ENCODE measurements at regions not wholly inside any gene's neighbourhood (a gene's known extent, or its start where the extent isn't known, plus 50 kb on each side); places are given as distances from the start of the nearest gene placed in this dataset.

GRCh38 chr7:113491305-113491704 is 373.0 kb upstream of the SMIM30 start:
- POLR2A ChIA-PET: no interaction called here
- no peak for DNase-seq (ENCODE audit: extremely low spot score)
- CTCF ChIA-PET: no interaction called here
- TF ChIP-seq TARDBP (IDR thresholded peaks at IDR 0.05) (no peak), ARNT (IDR thresholded peaks at IDR 0.05) (no peak), FOXK2 (IDR thresholded peaks at IDR 0.05) (no peak), BHLHE40 (IDR thresholded peaks at IDR 0.05; ENCODE audit: borderline replicate concordance) (no peak), SUZ12 (IDR thresholded peaks at IDR 0.05) (no peak), ZNF384 (IDR thresholded peaks at IDR 0.05) (no peak), FOXA1 (IDR thresholded peaks at IDR 0.05) (no peak), HDGF (IDR thresholded peaks at IDR 0.05; ENCODE audit: borderline replicate concordance) (no peak), L3MBTL2 (conservative IDR thresholded peaks at IDR 0.05) (no peak), LEF1 (IDR thresholded peaks at IDR 0.05; ENCODE audit: borderline replicate concordance) (no peak), ELF4 (IDR thresholded peaks at IDR 0.05) (no peak), FOXM1 (IDR thresholded peaks at IDR 0.05; ENCODE audit: borderline replicate concordance) (no peak), NFRKB (IDR thresholded peaks at IDR 0.05) (no peak)
- TF ChIP-seq, protein P1, sequence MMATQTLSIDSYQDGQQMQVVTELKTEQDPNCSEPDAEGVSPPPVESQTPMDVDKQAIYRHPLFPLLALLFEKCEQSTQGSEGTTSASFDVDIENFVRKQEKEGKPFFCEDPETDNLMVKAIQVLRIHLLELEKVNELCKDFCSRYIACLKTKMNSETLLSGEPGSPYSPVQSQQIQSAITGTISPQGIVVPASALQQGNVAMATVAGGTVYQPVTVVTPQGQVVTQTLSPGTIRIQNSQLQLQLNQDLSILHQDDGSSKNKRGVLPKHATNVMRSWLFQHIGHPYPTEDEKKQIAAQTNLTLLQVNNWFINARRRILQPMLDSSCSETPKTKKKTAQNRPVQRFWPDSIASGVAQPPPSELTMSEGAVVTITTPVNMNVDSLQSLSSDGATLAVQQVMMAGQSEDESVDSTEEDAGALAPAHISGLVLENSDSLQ (IDR thresholded peaks at IDR 0.05): no peak

GRCh38 chr7:113487925-113488731 is 369.8 kb upstream of the SMIM30 start:
- TF ChIP-seq SP1 (IDR thresholded peaks at IDR 0.05) (no peak), NFRKB (IDR thresholded peaks at IDR 0.05) (no peak), HDGF (IDR thresholded peaks at IDR 0.05; ENCODE audit: borderline replicate concordance) (no peak)
- TF ChIP-seq, protein P1 (IDR thresholded peaks at IDR 0.05): no peak
- CTCF ChIA-PET: no interaction called here
- no peak for DNase-seq (ENCODE audit: extremely low spot score)
- POLR2A ChIA-PET: no interaction called here

DNA sequence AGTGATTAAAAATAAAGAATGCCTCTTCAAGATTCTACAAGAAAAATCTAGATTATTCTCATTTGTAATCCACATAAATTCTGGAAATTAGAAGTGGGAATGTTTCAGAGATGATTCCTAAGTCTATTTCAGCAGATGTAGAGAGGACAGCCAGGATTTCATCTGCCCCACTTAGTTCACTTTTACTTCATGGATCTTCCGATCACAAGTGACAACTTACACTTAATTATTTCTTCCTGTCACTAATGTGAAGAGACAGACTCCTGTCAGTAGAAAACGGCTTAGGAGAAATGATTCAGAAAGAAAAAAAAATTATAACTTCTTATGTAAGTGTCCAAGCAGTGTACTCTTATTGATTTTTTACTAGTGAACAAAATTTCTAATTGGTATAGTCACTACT is 368.2 kb upstream of the SMIM30 start:
- CTCF ChIA-PET: no interaction called here
- no peak for DNase-seq (ENCODE audit: extremely low spot score)
- TF ChIP-seq SUZ12 (IDR thresholded peaks at IDR 0.05): no peak
- no peak for TF ChIP-seq SP1 (IDR thresholded peaks at IDR 0.05)
- TF ChIP-seq L3MBTL2 (conservative IDR thresholded peaks at IDR 0.05): no peak
- no peak for TF ChIP-seq FOXA1 (IDR thresholded peaks at IDR 0.05)
- no peak for TF ChIP-seq CTBP1 (IDR thresholded peaks at IDR 0.05; ENCODE audit: borderline replicate concordance)
- TF ChIP-seq ARNT (IDR thresholded peaks at IDR 0.05): no peak
- no peak for TF ChIP-seq BHLHE40 (IDR thresholded peaks at IDR 0.05; ENCODE audit: borderline replicate concordance)
- no peak for TF ChIP-seq TARDBP (IDR thresholded peaks at IDR 0.05)
- TF ChIP-seq ZNF384 (IDR thresholded peaks at IDR 0.05): no peak
- no peak for TF ChIP-seq LEF1 (IDR thresholded peaks at IDR 0.05; ENCODE audit: borderline replicate concordance)
- TF ChIP-seq NFRKB (IDR thresholded peaks at IDR 0.05): no peak
- TF ChIP-seq FOXM1 (IDR thresholded peaks at IDR 0.05; ENCODE audit: borderline replicate concordance): no peak
- TF ChIP-seq, protein P1 (IDR thresholded peaks at IDR 0.05): no peak
- no peak for TF ChIP-seq HDGF (IDR thresholded peaks at IDR 0.05; ENCODE audit: borderline replicate concordance)
- TF ChIP-seq ELF4 (IDR thresholded peaks at IDR 0.05): no peak
- TF ChIP-seq FOXK2 (IDR thresholded peaks at IDR 0.05): no peak
- POLR2A ChIA-PET: no interaction called here

DNA sequence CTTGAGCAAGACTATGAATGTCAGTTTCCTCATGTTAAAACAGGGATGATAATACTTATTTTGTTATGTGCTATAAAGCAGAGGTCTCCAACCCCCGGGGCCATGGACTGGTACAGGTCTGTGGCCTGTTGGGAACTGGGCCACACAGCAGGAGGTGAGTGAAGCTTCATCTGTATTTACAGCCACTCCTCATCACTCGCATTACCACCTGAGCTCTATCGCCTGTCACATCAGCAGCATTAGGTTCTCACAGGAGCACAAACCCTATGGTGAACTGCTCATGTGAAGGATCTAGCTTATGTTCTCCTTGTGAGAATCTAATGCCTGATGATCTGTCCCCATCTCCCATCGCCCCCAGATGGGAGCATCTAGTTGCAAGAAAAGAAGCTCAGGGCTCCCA is 365.3 kb upstream of the SMIM30 start:
- TF ChIP-seq LEF1 (IDR thresholded peaks at IDR 0.05; ENCODE audit: borderline replicate concordance): no peak
- no peak for TF ChIP-seq ARNT (IDR thresholded peaks at IDR 0.05)
- no peak for TF ChIP-seq TARDBP (IDR thresholded peaks at IDR 0.05)
- no peak for TF ChIP-seq L3MBTL2 (conservative IDR thresholded peaks at IDR 0.05)
- TF ChIP-seq, protein P1 (IDR thresholded peaks at IDR 0.05): no peak
- TF ChIP-seq FOXK2 (IDR thresholded peaks at IDR 0.05): no peak
- no peak for TF ChIP-seq ZNF384 (IDR thresholded peaks at IDR 0.05)
- TF ChIP-seq SP1 (IDR thresholded peaks at IDR 0.05): no peak
- no peak for TF ChIP-seq HDGF (IDR thresholded peaks at IDR 0.05; ENCODE audit: borderline replicate concordance)
- TF ChIP-seq SUZ12 (IDR thresholded peaks at IDR 0.05): no peak
- TF ChIP-seq NFRKB (IDR thresholded peaks at IDR 0.05): no peak
- TF ChIP-seq BHLHE40 (IDR thresholded peaks at IDR 0.05; ENCODE audit: borderline replicate concordance): no peak
- TF ChIP-seq ELF4 (IDR thresholded peaks at IDR 0.05): no peak
- TF ChIP-seq FOXA1 (IDR thresholded peaks at IDR 0.05): no peak
- TF ChIP-seq FOXM1 (IDR thresholded peaks at IDR 0.05; ENCODE audit: borderline replicate concordance): no peak
- ChIA-PET CTCF (interaction anchor here (0.6 kb wide), 1 partner anchor 235 kb away, joined by 5 read pairs; no protein-coding TSS in a partner anchor), POLR2A (no interaction called here)

DNA sequence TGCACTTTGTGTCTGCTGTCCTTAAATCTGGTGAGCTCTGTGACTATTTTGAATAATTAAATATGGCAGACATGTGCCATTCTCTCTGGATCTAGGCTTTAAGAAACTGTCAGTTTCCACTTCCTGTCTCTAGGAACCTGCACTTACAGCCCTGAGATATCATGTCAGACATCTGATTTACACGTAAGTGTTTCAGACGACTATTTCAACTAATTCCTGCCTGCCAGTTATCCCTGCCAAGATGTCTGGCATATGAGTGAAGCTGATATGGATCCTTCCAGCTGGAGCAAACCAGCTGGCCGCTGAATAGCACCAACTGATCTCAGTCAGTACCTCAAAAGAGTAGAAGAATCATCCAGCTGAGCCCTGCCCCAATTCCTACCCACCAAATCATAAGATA is 362.2 kb upstream of the SMIM30 start:
- TF ChIP-seq CTBP1 (IDR thresholded peaks at IDR 0.05; ENCODE audit: borderline replicate concordance) (no peak), SP1 (IDR thresholded peaks at IDR 0.05) (no peak), FOXM1 (IDR thresholded peaks at IDR 0.05; ENCODE audit: borderline replicate concordance) (no peak), FOXA1 (IDR thresholded peaks at IDR 0.05) (no peak), TARDBP (IDR thresholded peaks at IDR 0.05) (no peak), NFRKB (IDR thresholded peaks at IDR 0.05) (no peak), ELF4 (IDR thresholded peaks at IDR 0.05) (no peak), FOXK2 (IDR thresholded peaks at IDR 0.05) (no peak), HDGF (IDR thresholded peaks at IDR 0.05; ENCODE audit: borderline replicate concordance) (no peak), L3MBTL2 (conservative IDR thresholded peaks at IDR 0.05) (no peak), LEF1 (IDR thresholded peaks at IDR 0.05; ENCODE audit: borderline replicate concordance) (no peak), ZNF384 (IDR thresholded peaks at IDR 0.05) (no peak), BHLHE40 (IDR thresholded peaks at IDR 0.05; ENCODE audit: borderline replicate concordance) (no peak), SUZ12 (IDR thresholded peaks at IDR 0.05) (no peak), ARNT (IDR thresholded peaks at IDR 0.05) (no peak)
- TF ChIP-seq, protein P1 (IDR thresholded peaks at IDR 0.05): no peak
- no peak for DNase-seq (ENCODE audit: extremely low spot score)
- POLR2A ChIA-PET: no interaction called here
- CTCF ChIA-PET: no interaction called here

More for the DNA sequence above, 365.3 kb upstream of the SMIM30 start:
- no peak for DNase-seq (ENCODE audit: extremely low spot score)

Data from HEK293T (cell line).